ENCODE measurements at regions not wholly inside any gene's neighbourhood (a gene's known extent, or its start where the extent isn't known, plus 50 kb on each side); places are given as distances from the start of the nearest gene placed in this dataset.

DNA sequence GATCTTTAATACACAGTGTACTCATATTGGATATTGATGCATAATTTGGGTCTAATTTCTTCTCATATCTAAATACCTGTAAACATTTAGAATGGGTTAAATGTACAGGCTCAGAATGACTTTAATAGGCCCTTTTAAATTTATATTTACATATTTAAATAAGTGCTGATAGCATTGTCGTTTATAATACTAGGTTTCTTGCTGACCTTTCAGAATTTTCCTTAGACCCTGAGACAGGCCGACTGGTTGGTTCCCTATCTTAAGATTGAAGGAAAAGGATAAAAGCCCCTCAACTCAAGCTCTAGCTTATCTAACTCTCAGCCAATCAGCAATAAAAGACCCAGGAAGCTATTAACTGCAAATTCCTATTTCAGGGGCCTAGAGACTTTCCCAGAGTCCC is 67.8 kb upstream of the HNMT start:
- TF ChIP-seq, protein P1, sequence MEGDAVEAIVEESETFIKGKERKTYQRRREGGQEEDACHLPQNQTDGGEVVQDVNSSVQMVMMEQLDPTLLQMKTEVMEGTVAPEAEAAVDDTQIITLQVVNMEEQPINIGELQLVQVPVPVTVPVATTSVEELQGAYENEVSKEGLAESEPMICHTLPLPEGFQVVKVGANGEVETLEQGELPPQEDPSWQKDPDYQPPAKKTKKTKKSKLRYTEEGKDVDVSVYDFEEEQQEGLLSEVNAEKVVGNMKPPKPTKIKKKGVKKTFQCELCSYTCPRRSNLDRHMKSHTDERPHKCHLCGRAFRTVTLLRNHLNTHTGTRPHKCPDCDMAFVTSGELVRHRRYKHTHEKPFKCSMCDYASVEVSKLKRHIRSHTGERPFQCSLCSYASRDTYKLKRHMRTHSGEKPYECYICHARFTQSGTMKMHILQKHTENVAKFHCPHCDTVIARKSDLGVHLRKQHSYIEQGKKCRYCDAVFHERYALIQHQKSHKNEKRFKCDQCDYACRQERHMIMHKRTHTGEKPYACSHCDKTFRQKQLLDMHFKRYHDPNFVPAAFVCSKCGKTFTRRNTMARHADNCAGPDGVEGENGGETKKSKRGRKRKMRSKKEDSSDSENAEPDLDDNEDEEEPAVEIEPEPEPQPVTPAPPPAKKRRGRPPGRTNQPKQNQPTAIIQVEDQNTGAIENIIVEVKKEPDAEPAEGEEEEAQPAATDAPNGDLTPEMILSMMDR (conservative IDR thresholded peaks at IDR 0.05; ENCODE audit: low read length), result no peak
- no peak for TF ChIP-seq EZH2phosphoT487 (IDR thresholded peaks at IDR 0.05; ENCODE audit: borderline replicate concordance)
